NOMO-1 treated with dmso at 0.1 percent for 144 hours (cell line): ENCODE measurements at regions not wholly inside any gene's neighbourhood (a gene's known extent, or its start where the extent isn't known, plus 50 kb on each side); places are given as distances from the start of the nearest gene placed in this dataset.

Experiments
- DNase-seq: peaks from one replicate; lab custom pipeline; 2025; ENCODE audit not compliant: unreplicated experiment; lab: John Stamatoyannopoulos, UW

GRCh38 chr20:60558486-60558885 is 600.3 kb downstream of the CDH26 start:
- DNase-seq, result no peak

- DNase-seq, result no peak
Measured at GRCh38 chr20:60559462-60559861, 601.2 kb downstream of the CDH26 start.

GRCh38 chr20:60561052-60561451 is 602.8 kb downstream of the CDH26 start:
- DNase-seq, result no peak

GRCh38 chr20:60565083-60565482 is 606.9 kb downstream of the CDH26 start:
- no peak for DNase-seq

GRCh38 chr20:60565551-60565950 is 607.3 kb downstream of the CDH26 start:
- no peak for DNase-seq

GRCh38 chr20:60569116-60569515 is 610.9 kb downstream of the CDH26 start:
- DNase-seq, result no peak

- DNase-seq, result no peak
Measured at GRCh38 chr20:60570481-60571277, 612.5 kb downstream of the CDH26 start.

- DNase-seq, result no peak
Measured at GRCh38 chr20:60573003-60573680, 614.9 kb downstream of the CDH26 start.

- DNase-seq, result no peak
Measured at GRCh38 chr20:60576236-60576635, 618.0 kb downstream of the CDH26 start.

- DNase-seq, result no peak
Measured at GRCh38 chr20:60579941-60580515, 621.8 kb downstream of the CDH26 start.

GRCh38 chr20:60581606-60582115 is 623.4 kb downstream of the CDH26 start:
- no peak for DNase-seq

- no peak for DNase-seq
Measured at GRCh38 chr20:60583741-60584140, 625.5 kb downstream of the CDH26 start.

- DNase-seq, result no peak
Measured at GRCh38 chr20:60584221-60584620, 626.0 kb downstream of the CDH26 start.

GRCh38 chr20:60585651-60586050 is 627.4 kb downstream of the CDH26 start:
- DNase-seq, result no peak

- DNase-seq, result no peak
Measured at GRCh38 chr20:60586269-60587050, 628.2 kb downstream of the CDH26 start.

- no peak for DNase-seq
Measured at GRCh38 chr20:60587986-60588385, 629.8 kb downstream of the CDH26 start.

- no peak for DNase-seq
Measured at GRCh38 chr20:60589623-60590022, 631.4 kb downstream of the CDH26 start.

- DNase-seq, result no peak
Measured at GRCh38 chr20:60591172-60591799, 633.1 kb downstream of the CDH26 start.

GRCh38 chr20:60598528-60598927 is 640.3 kb downstream of the CDH26 start:
- DNase-seq, result no peak

GRCh38 chr20:60599381-60599780 is 641.2 kb downstream of the CDH26 start:
- no peak for DNase-seq

GRCh38 chr20:60600036-60600435 is 641.8 kb downstream of the CDH26 start:
- no peak for DNase-seq
